ENCODE measurements at regions not wholly inside any gene's neighbourhood (a gene's known extent, or its start where the extent isn't known, plus 50 kb on each side); places are given as distances from the start of the nearest gene placed in this dataset.

DNA sequence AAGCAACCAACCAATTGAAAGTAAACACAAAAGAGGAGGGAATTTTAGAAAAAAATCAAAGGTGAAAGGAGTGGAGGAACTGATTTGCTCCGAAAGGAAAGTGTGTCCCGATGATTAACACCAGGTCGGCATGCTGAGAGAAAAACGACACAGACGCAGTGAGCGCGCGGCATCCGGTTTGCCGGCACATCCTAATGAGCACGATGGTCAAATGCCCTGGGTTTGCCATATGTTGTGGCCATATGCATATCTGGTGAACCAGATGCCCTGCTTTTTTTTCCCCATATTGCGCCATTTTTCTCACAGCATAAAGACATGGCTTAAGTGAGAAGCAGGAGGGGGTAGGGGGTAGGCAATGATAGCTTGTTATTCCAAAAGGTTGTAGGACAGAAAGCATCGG is 626.7 kb downstream of the BCL11A start:
- H3K27me3 ChIP-seq (ENCODE audit: control insufficient read depth, insufficient read depth, low read length), result no peaks in the 10 kb centered on the region
- no peaks in the 10 kb centered on the region for H3K36me3 ChIP-seq (ENCODE audit: insufficient read depth, low read length)
- no peak overlapping the region for H3K9ac ChIP-seq (ENCODE audit: low read depth, low read length)
- no peak overlapping the region for H3K4me3 ChIP-seq (ENCODE audit: low read length)
- H3K4me1 ChIP-seq (ENCODE audit: control insufficient read depth, insufficient read depth, low read length), result no peaks in the 10 kb centered on the region
- peaks cover 3% of the 10 kb centered on the region for H3K9me3 ChIP-seq (replicated peaks; ENCODE audit: low read length)
- no peak overlapping the region for H3K4me2 ChIP-seq (ENCODE audit: low read length)

DNA sequence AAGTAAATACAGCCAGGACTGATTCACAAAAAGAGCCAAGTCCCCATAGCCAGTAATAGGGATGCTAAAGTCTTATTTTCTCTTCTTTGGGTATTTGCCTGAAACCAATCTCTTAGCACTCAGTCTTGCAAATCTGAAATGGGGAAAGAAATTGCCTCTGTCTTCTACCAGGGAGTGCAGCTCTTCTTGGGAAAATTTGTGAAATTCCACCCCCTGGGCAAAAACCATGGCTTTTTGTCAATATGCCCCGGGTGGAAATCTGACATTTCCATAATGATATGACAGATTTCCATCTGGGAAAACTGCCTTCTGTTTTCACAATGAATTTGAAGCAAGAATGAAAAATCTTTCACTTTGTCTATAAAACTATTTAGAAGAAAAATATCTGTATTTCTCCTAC is 628.1 kb downstream of the BCL11A start:
- H3K9ac ChIP-seq (ENCODE audit: low read depth, low read length), result no peak overlapping the region
- H3K9me3 ChIP-seq (replicated peaks; ENCODE audit: low read length), result peaks cover 3% of the 10 kb centered on the region
- no peak overlapping the region for H3K4me2 ChIP-seq (ENCODE audit: low read length)
- H3K4me3 ChIP-seq (ENCODE audit: low read length), result no peak overlapping the region
- H3K36me3 ChIP-seq (ENCODE audit: insufficient read depth, low read length), result no peaks in the 10 kb centered on the region
- no peaks in the 10 kb centered on the region for H3K4me1 ChIP-seq (ENCODE audit: control insufficient read depth, insufficient read depth, low read length)
- no peaks in the 10 kb centered on the region for H3K27me3 ChIP-seq (ENCODE audit: control insufficient read depth, insufficient read depth, low read length)

DNA sequence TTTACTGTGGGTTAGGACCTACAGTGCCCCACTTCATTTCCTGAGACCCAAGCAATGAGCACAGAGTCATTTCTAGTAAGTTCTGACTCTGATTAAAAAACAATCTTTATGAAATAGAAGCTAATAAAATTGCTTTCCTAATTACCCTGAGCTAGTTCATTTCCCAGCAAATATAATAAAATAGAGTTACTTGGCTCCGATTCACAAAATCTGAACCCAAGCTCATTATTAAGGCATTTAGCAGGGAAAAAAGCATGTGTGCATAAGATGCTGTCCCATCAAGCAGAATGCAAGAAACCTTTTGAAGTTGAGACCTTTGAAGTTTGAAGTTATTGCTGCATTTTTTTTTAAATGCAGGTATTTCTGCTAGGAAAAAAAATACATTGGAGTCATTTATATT is 629.1 kb downstream of the BCL11A start:
- Histone ChIP-seq H3K36me3 (ENCODE audit: insufficient read depth, low read length) (no peaks in the 10 kb centered on the region), H3K27me3 (ENCODE audit: control insufficient read depth, insufficient read depth, low read length) (no peaks in the 10 kb centered on the region), H3K4me2 (ENCODE audit: low read length) (no peak overlapping the region), H3K9ac (ENCODE audit: low read depth, low read length) (no peak overlapping the region), H3K9me3 (replicated peaks; ENCODE audit: low read length) (peaks cover 3% of the 10 kb centered on the region), H3K4me3 (ENCODE audit: low read length) (no peak overlapping the region), H3K4me1 (ENCODE audit: control insufficient read depth, insufficient read depth, low read length) (no peaks in the 10 kb centered on the region)

DNA sequence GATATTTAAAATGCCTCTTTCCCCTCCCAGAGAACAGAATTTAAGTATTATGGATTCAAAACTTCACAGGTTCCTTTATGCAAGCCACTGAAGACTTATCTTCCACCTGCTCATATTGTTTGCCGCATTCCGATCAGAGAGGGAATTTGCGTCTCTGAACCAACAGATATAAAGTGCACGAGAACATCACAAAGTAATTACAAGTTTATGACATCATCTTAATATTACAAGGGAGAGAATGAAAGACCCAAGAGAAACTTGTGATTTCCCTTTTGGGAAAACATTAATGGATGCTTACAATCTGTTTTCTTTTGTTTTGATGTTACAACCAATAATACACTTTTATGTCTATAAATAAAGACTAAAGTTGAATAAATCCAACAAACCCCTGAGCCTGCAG is 631.0 kb downstream of the BCL11A start:
- peaks cover 1% of the 10 kb centered on the region for H3K9me3 ChIP-seq (replicated peaks; ENCODE audit: low read length)
- H3K4me2 ChIP-seq (ENCODE audit: low read length), result no peak overlapping the region
- no peak overlapping the region for H3K9ac ChIP-seq (ENCODE audit: low read depth, low read length)
- no peaks in the 10 kb centered on the region for H3K27me3 ChIP-seq (ENCODE audit: control insufficient read depth, insufficient read depth, low read length)
- H3K4me1 ChIP-seq (ENCODE audit: control insufficient read depth, insufficient read depth, low read length), result no peaks in the 10 kb centered on the region
- H3K4me3 ChIP-seq (ENCODE audit: low read length), result no peak overlapping the region
- no peaks in the 10 kb centered on the region for H3K36me3 ChIP-seq (ENCODE audit: insufficient read depth, low read length)

DNA sequence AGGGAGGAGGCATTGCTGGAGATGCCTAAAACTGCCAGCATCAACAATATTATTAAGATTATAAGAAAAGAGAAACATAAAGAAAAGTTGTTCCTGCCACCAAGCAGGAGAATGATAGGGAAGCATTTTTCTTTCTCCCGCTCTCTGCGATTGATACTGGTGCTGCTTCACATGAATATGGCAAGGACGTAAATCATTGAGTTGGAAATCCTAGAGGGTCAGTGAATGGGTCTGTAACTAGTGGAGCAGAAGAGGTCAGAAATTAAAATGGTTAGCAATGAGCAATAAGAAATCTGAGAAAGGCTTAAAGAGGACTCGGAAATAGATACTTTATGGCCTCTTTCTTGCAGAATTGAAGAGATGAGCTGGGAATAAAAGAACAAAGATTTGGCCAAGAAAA is 631.7 kb downstream of the BCL11A start:
- Histone ChIP-seq H3K36me3 (ENCODE audit: insufficient read depth, low read length) (no peaks in the 10 kb centered on the region), H3K27me3 (ENCODE audit: control insufficient read depth, insufficient read depth, low read length) (no peaks in the 10 kb centered on the region), H3K4me3 (ENCODE audit: low read length) (no peak overlapping the region), H3K4me2 (ENCODE audit: low read length) (no peak overlapping the region), H3K9ac (ENCODE audit: low read depth, low read length) (no peak overlapping the region), H3K9me3 (replicated peaks; ENCODE audit: low read length) (no peaks in the 10 kb centered on the region), H3K4me1 (ENCODE audit: control insufficient read depth, insufficient read depth, low read length) (no peaks in the 10 kb centered on the region)

DNA sequence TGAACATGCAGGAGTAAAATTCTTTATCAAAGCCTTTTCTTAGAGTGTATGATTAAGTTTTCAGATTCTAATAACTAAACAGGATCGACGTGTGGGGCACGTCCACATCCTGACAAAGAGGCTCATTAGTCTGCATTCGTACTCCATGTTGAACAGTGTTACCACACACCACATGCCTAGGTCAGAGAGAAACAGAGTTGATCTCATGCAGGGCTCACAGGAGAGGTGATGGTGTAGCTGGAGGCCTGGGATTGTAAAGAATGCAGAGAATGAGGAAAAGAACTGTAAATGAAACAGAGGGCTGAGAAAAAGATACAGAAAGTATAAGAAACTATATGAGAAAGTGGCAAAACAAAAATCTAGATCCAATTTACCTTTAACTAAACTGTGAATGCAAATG is 632.5 kb downstream of the BCL11A start:
- no peaks in the 10 kb centered on the region for H3K36me3 ChIP-seq (ENCODE audit: insufficient read depth, low read length)
- H3K4me1 ChIP-seq (ENCODE audit: control insufficient read depth, insufficient read depth, low read length), result no peaks in the 10 kb centered on the region
- no peak overlapping the region for H3K9ac ChIP-seq (ENCODE audit: low read depth, low read length)
- H3K4me3 ChIP-seq (ENCODE audit: low read length), result no peak overlapping the region
- no peaks in the 10 kb centered on the region for H3K27me3 ChIP-seq (ENCODE audit: control insufficient read depth, insufficient read depth, low read length)
- no peak overlapping the region for H3K4me2 ChIP-seq (ENCODE audit: low read length)
- H3K9me3 ChIP-seq (replicated peaks; ENCODE audit: low read length), result no peaks in the 10 kb centered on the region

DNA sequence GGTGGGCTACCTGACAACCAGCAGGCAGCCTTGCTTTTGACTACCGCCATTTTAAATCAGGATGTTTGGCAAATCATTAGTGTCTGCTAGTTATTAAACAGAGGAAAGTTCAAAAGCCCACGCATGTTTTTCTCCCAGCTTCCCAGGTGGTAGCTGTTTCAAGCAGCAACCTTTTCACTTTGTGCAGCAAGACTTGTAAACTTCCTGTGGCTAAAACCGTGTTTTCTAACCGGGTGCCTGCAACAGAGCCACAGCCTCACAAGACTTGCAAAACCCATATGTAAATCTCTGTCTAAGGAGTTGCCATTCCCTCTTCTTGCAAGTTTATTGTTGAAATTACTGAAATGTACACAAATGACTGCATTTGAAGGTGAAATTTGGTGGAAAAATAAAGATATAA is 633.1 kb downstream of the BCL11A start:
- Histone ChIP-seq H3K4me3 (ENCODE audit: low read length) (no peak overlapping the region), H3K9ac (ENCODE audit: low read depth, low read length) (no peak overlapping the region), H3K4me1 (ENCODE audit: control insufficient read depth, insufficient read depth, low read length) (no peaks in the 10 kb centered on the region), H3K36me3 (ENCODE audit: insufficient read depth, low read length) (no peaks in the 10 kb centered on the region), H3K27me3 (ENCODE audit: control insufficient read depth, insufficient read depth, low read length) (no peaks in the 10 kb centered on the region), H3K4me2 (ENCODE audit: low read length) (no peak overlapping the region), H3K9me3 (replicated peaks; ENCODE audit: low read length) (no peaks in the 10 kb centered on the region)

DNA sequence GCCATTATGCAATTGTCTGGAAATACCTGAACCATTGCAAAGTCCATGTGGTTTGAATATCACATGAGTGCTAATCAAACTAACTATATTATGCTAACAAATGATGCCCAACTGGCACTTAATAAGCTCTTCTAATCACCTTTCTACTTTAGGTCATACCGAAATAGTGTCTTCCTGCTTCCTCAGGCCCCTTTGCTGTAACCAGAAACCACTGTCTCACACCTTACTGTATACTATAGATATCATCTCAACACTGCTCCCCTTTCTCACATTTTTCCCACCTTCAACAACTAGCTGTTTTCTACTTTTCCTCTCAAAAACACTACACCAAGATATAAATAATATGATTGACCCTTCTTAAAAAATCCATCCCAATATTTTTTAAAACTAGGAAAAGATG is 633.9 kb downstream of the BCL11A start:
- Histone ChIP-seq H3K27me3 (ENCODE audit: control insufficient read depth, insufficient read depth, low read length) (no peaks in the 10 kb centered on the region), H3K9me3 (replicated peaks; ENCODE audit: low read length) (no peaks in the 10 kb centered on the region), H3K4me2 (ENCODE audit: low read length) (no peak overlapping the region), H3K4me1 (ENCODE audit: control insufficient read depth, insufficient read depth, low read length) (no peaks in the 10 kb centered on the region), H3K36me3 (ENCODE audit: insufficient read depth, low read length) (no peaks in the 10 kb centered on the region), H3K9ac (ENCODE audit: low read depth, low read length) (no peak overlapping the region), H3K4me3 (ENCODE audit: low read length) (no peak overlapping the region)

DNA sequence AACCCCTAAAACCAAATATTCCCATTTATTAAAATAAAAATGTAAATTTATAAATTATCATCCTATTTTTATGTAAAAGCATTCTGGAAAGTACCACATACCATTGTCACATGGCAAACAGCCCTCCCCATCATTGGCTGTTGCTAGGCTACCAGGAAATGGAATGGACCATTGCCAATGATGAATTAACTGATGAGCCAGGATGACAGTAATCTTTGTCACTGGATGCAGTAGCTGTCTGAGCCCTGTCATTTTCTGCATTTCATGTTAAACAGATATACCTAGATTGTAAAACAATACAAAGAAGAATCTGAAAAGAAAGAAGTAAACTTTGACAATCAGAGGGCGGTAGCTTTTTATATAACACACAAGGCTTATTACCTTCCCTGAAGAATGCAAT is 641.4 kb downstream of the BCL11A start:
- Histone ChIP-seq H3K4me1 (ENCODE audit: control insufficient read depth, insufficient read depth, low read length) (no peaks in the 10 kb centered on the region), H3K36me3 (ENCODE audit: insufficient read depth, low read length) (no peaks in the 10 kb centered on the region), H3K27me3 (ENCODE audit: control insufficient read depth, insufficient read depth, low read length) (no peaks in the 10 kb centered on the region), H3K9me3 (replicated peaks; ENCODE audit: low read length) (no peaks in the 10 kb centered on the region), H3K9ac (ENCODE audit: low read depth, low read length) (no peak overlapping the region), H3K4me2 (ENCODE audit: low read length) (no peak overlapping the region), H3K4me3 (ENCODE audit: low read length) (no peak overlapping the region)

DNA sequence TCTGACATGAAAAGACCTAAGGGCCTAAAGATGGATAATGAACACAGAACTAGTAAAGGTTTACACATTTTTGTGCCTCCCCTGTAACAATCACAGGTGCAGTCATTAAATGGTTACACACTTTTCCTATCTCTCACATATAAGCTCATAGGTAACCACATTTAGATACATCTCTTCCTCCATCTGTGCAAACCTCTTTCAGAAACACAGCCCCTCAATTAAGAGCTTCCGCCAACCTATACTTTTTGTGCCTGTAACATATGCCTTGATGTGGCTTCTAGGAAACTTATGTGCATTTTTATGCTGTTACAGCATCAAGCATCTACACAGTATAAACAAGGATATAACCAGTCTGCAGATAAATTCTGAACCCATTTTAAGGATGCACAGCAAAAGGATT is 643.3 kb downstream of the BCL11A start:
- Histone ChIP-seq H3K9ac (ENCODE audit: low read depth, low read length) (no peak overlapping the region), H3K9me3 (replicated peaks; ENCODE audit: low read length) (no peaks in the 10 kb centered on the region), H3K4me3 (ENCODE audit: low read length) (no peak overlapping the region), H3K4me2 (ENCODE audit: low read length) (no peak overlapping the region), H3K36me3 (ENCODE audit: insufficient read depth, low read length) (no peaks in the 10 kb centered on the region), H3K27me3 (ENCODE audit: control insufficient read depth, insufficient read depth, low read length) (no peaks in the 10 kb centered on the region), H3K4me1 (ENCODE audit: control insufficient read depth, insufficient read depth, low read length) (no peaks in the 10 kb centered on the region)

DNA sequence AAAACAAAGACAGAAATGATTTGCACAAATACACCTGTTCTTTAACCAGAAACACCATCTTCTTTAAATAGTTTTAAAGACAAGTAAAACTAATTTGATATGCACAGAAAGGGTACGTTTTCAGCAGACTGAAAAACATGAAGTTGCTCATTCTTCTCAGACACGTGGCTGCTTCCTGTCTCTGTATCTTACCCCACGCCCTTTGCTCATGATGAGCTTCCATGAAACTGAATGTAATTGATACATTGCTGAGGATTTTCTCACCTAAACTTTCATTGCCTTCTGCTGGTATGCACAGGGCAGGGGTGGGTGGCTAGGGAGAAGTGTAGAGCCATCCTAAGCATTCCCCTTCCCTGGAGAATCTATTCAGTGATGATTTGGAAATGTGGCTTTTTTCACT is 644.3 kb downstream of the BCL11A start:
- Histone ChIP-seq H3K36me3 (ENCODE audit: insufficient read depth, low read length) (no peaks in the 10 kb centered on the region), H3K4me3 (ENCODE audit: low read length) (no peak overlapping the region), H3K9me3 (replicated peaks; ENCODE audit: low read length) (no peaks in the 10 kb centered on the region), H3K9ac (ENCODE audit: low read depth, low read length) (no peak overlapping the region), H3K4me2 (ENCODE audit: low read length) (no peak overlapping the region), H3K27me3 (ENCODE audit: control insufficient read depth, insufficient read depth, low read length) (no peaks in the 10 kb centered on the region), H3K4me1 (ENCODE audit: control insufficient read depth, insufficient read depth, low read length) (no peaks in the 10 kb centered on the region)

DNA sequence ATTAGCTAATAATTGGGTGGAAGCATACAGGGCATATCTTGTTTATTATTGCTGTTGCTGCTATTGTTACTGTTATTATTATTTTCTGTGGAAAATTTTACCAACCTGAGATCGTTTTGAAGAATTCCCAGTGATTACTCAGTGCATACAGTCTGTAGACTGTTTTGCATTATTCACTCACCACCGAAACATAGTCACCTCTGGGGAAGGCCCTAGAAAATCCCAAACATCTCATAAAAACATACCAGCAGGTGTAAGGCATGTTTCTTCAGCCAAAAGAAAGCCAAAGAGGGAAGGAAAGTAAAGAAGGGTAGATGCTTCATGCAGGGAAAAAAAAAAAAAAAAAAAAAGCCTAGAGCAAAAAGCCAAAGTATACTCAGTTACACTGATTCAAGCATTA is 647.7 kb downstream of the BCL11A start:
- H3K4me3 ChIP-seq (ENCODE audit: low read length), result no peak overlapping the region
- no peak overlapping the region for H3K9ac ChIP-seq (ENCODE audit: low read depth, low read length)
- H3K9me3 ChIP-seq (replicated peaks; ENCODE audit: low read length), result no peaks in the 10 kb centered on the region
- H3K4me2 ChIP-seq (ENCODE audit: low read length), result no peak overlapping the region
- no peaks in the 10 kb centered on the region for H3K27me3 ChIP-seq (ENCODE audit: control insufficient read depth, insufficient read depth, low read length)
- H3K36me3 ChIP-seq (ENCODE audit: insufficient read depth, low read length), result no peaks in the 10 kb centered on the region
- no peaks in the 10 kb centered on the region for H3K4me1 ChIP-seq (ENCODE audit: control insufficient read depth, insufficient read depth, low read length)

Measured in skeletal muscle satellite cell (primary cell).